Endodermal cell (in vitro differentiated cells): ENCODE measurements at regions not wholly inside any gene's neighbourhood (a gene's known extent, or its start where the extent isn't known, plus 50 kb on each side); places are given as distances from the start of the nearest gene placed in this dataset.

Experiments
- DNase-seq: peaks from one replicate; pipeline ENCODE4 v3.0.0-alpha.2; 2017
- H3K27ac ChIP-seq: 2 replicates; pipeline ENCODE4 v1.5.1; 2013; ENCODE audit warnings: mild to moderate bottlenecking, low read depth, low read length, moderate library complexity
- H3K27me3 ChIP-seq: 2 replicates; pipeline ENCODE4 v1.6.1; 2013; ENCODE audit warnings: mild to moderate bottlenecking, low read length, moderate library complexity; ENCODE audit not compliant: insufficient read depth, control insufficient read depth, poor library complexity, severe bottlenecking
- H3K36me3 ChIP-seq: 2 replicates; pipeline ENCODE4 v1.7.0; 2013; ENCODE audit warnings: mild to moderate bottlenecking, low read length, moderate library complexity; ENCODE audit not compliant: control insufficient read depth, insufficient read depth
- H3K4me1 ChIP-seq: one replicate; pipeline ENCODE4 v1.7.0; 2013; ENCODE audit warnings: low read length; ENCODE audit not compliant: control insufficient read depth, insufficient read depth
- H3K4me3 ChIP-seq: 2 replicates; pipeline ENCODE4 v1.5.1; 2013; ENCODE audit warnings: mild to moderate bottlenecking, low read length, moderate library complexity
- H3K9ac ChIP-seq: 2 replicates; pipeline ENCODE4 v1.6.1; 2013; ENCODE audit warnings: mild to moderate bottlenecking, low read length, moderate library complexity; ENCODE audit not compliant: poor library complexity, severe bottlenecking; ENCODE audit errors: extremely low read depth
- H3K9me3 ChIP-seq: 2 replicates; pipeline ENCODE4 v1.6.1; 2013; ENCODE audit warnings: mild to moderate bottlenecking, low read length, moderate library complexity; ENCODE audit not compliant: control insufficient read depth
- H3K27ac Mint-ChIP-seq: 2 replicates; pipeline ENCODE4 v1.8.0; 2020; ENCODE audit warnings: mixed read lengths
- H3K27me3 Mint-ChIP-seq: 2 replicates; pipeline ENCODE4 v1.8.0; 2021; ENCODE audit warnings: mild to moderate bottlenecking, mixed read lengths; ENCODE audit not compliant: insufficient read depth
- H3K36me3 Mint-ChIP-seq: 2 replicates; pipeline ENCODE4 v1.8.0; 2020; ENCODE audit warnings: low read depth, mixed read lengths
- H3K4me1 Mint-ChIP-seq: 2 replicates; pipeline ENCODE4 v1.8.0; 2020; ENCODE audit warnings: mixed read lengths
- H3K4me3 Mint-ChIP-seq: 2 replicates; pipeline ENCODE4 v1.8.0; 2020; ENCODE audit warnings: mild to moderate bottlenecking, moderate library complexity, mixed read lengths
- H3K9me3 Mint-ChIP-seq: 2 replicates; pipeline ENCODE4 v1.8.0; 2020; ENCODE audit warnings: mild to moderate bottlenecking, mixed read lengths
- WGBS, 2 experiments: methylation state at CpG; one replicate each; pipeline versions ENCODE4 v1.1.5 to v1.1.7; 2013; ENCODE audit warnings: missing lambda C conversion rate in 2 of 2, mixed read lengths in 1 of 2; ENCODE audit not compliant: insufficient coverage in 1 of 2, insufficient read length in 1 of 2; 5-methylcytosine and 5-hydroxymethylcytosine counted together
- TF ChIP-seq, protein P1 (sequence below): fragments of 200-600 bp; sonication (generic); conservative IDR thresholded peaks from 2 replicates; pipeline ENCODE4 v1.5.0; 2021; ENCODE audit warnings: antibody characterized with exemption, mild to moderate bottlenecking

DNA sequence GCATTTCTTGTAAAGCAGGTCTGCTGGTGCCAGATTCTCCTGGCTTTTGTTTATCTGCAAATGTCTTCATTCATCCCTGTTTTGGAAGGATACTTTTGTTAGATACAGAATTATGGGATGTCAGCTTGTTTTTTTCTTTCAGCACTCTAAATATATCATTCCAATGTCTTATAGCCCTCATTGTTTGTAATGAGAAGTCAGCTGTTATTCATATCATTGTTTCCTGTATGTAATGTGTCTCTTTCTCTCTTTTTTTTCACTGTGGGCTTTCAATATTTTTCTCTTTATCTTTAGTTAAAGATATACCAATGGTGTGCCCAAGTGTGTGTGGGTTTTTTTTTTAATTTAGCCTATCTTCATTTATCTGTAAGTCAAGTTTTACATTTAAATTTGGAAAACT is 65.6 kb upstream of the DCP1A start:
- Histone ChIP-seq H3K9me3 (peaks cover 12% of the 10 kb centered on the region), H3K9ac (no peak overlapping the region), H3K27me3 (no peaks in the 10 kb centered on the region), H3K4me3 (no peak overlapping the region), H3K36me3 (no peaks in the 10 kb centered on the region), H3K27ac (no peak overlapping the region), H3K4me1 (no peaks in the 10 kb centered on the region)
- no peak overlapping the region for H3K27ac Mint-ChIP-seq
- H3K36me3 Mint-ChIP-seq = no peaks in the 10 kb centered on the region
- no peak overlapping the region for H3K4me3 Mint-ChIP-seq
- H3K4me1 Mint-ChIP-seq = peaks cover 2% of the 10 kb centered on the region
- H3K9me3 Mint-ChIP-seq = peaks cover 34% of the 10 kb centered on the region
- TF ChIP-seq, protein P1, sequence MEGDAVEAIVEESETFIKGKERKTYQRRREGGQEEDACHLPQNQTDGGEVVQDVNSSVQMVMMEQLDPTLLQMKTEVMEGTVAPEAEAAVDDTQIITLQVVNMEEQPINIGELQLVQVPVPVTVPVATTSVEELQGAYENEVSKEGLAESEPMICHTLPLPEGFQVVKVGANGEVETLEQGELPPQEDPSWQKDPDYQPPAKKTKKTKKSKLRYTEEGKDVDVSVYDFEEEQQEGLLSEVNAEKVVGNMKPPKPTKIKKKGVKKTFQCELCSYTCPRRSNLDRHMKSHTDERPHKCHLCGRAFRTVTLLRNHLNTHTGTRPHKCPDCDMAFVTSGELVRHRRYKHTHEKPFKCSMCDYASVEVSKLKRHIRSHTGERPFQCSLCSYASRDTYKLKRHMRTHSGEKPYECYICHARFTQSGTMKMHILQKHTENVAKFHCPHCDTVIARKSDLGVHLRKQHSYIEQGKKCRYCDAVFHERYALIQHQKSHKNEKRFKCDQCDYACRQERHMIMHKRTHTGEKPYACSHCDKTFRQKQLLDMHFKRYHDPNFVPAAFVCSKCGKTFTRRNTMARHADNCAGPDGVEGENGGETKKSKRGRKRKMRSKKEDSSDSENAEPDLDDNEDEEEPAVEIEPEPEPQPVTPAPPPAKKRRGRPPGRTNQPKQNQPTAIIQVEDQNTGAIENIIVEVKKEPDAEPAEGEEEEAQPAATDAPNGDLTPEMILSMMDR = no peak
- peaks cover 2% of the 10 kb centered on the region for H3K27me3 Mint-ChIP-seq
- no peak for DNase-seq

GRCh38 chr3:53416530-53416929 is 69.2 kb upstream of the DCP1A start:
- no peaks in the 10 kb centered on the region for H3K36me3 Mint-ChIP-seq
- H3K4me1 Mint-ChIP-seq = peaks cover 2% of the 10 kb centered on the region
- TF ChIP-seq, protein P1 = no peak
- WGBS, 2 experiments = 70 to 86% methylated on average over 2 of the region's 2 CpGs
- Histone ChIP-seq H3K36me3 (no peaks in the 10 kb centered on the region), H3K9me3 (peaks cover 12% of the 10 kb centered on the region), H3K9ac (no peak overlapping the region), H3K27ac (no peak overlapping the region), H3K27me3 (no peaks in the 10 kb centered on the region), H3K4me1 (no peaks in the 10 kb centered on the region), H3K4me3 (no peak overlapping the region)
- H3K27ac Mint-ChIP-seq = no peak overlapping the region
- H3K9me3 Mint-ChIP-seq = peaks cover 34% of the 10 kb centered on the region
- H3K4me3 Mint-ChIP-seq = no peak overlapping the region
- no peaks in the 10 kb centered on the region for H3K27me3 Mint-ChIP-seq
- DNase-seq = no peak

- peaks cover 2% of the 10 kb centered on the region for H3K9me3 Mint-ChIP-seq
- Histone ChIP-seq H3K27ac (no peak overlapping the region), H3K4me1 (no peaks in the 10 kb centered on the region), H3K4me3 (no peak overlapping the region), H3K36me3 (no peaks in the 10 kb centered on the region), H3K9ac (no peak overlapping the region), H3K9me3 (no peaks in the 10 kb centered on the region), H3K27me3 (no peaks in the 10 kb centered on the region)
- peaks cover 2% of the 10 kb centered on the region for H3K4me1 Mint-ChIP-seq
- no peaks in the 10 kb centered on the region for H3K27me3 Mint-ChIP-seq
- DNase-seq = no peak
- H3K4me3 Mint-ChIP-seq = no peak overlapping the region
- H3K27ac Mint-ChIP-seq = no peak overlapping the region
- TF ChIP-seq, protein P1 = no peak
- H3K36me3 Mint-ChIP-seq = no peaks in the 10 kb centered on the region
Observed at GRCh38 chr3:53420831-53421230, 73.5 kb upstream of the DCP1A start.
